WTC11 (cell line): ENCODE measurements at regions not wholly inside any gene's neighbourhood (a gene's known extent, or its start where the extent isn't known, plus 50 kb on each side); places are given as distances from the start of the nearest gene placed in this dataset.

Source experiments
- ATAC-seq: fragments of 200-7000 bp; cut with Tn5 transposase; 2 replicates; pipeline ENCODE4 v1.10.0; 2021; ENCODE audit warnings: mild to moderate bottlenecking, moderate library complexity
- CTCF ChIA-PET: fragments of 300-600 bp; sonication (Branson Sonifier 250); formaldehyde crosslinking; loops from one replicate; lab custom pipeline; 2021; ENCODE audit warnings: antibody characterized with exemption; lab: Charles Lee
- POLR2A ChIA-PET: fragments of 350-600 bp; sonication (Branson Sonifier 250); formaldehyde crosslinking; loops from one replicate; lab custom pipeline; 2021; ENCODE audit warnings: antibody characterized with exemption; lab: Charles Lee
- DNase-seq: peaks from one replicate; pipeline ENCODE4 v3.0.0; 2021; ENCODE audit warnings: low spot score
- H3K27ac Mint-ChIP-seq: 2 replicates; pipeline ENCODE4 v1.8.0; 2021; ENCODE audit warnings: mixed read lengths
- H3K27me3 Mint-ChIP-seq: 2 replicates; pipeline ENCODE4 v1.8.0; 2021; ENCODE audit warnings: low read depth, mild to moderate bottlenecking, moderate library complexity, mixed read lengths
- H3K36me3 Mint-ChIP-seq: 2 replicates; pipeline ENCODE4 v1.8.0; 2021; ENCODE audit warnings: mixed read lengths
- H3K4me1 Mint-ChIP-seq: 2 replicates; pipeline ENCODE4 v1.8.0; 2022; ENCODE audit warnings: mixed read lengths
- H3K4me3 Mint-ChIP-seq: 2 replicates; pipeline ENCODE4 v1.8.0; 2021; ENCODE audit warnings: mild to moderate bottlenecking, moderate library complexity, mixed read lengths
- H3K9me3 Mint-ChIP-seq: 2 replicates; pipeline ENCODE4 v1.8.0; 2021; ENCODE audit warnings: mixed read lengths
- ATF1 ChIP-seq: sonication (generic); formaldehyde crosslinking; IDR thresholded peaks from 2 replicates; pipeline ENCODE4 v1.8.1; 2023; ENCODE audit warnings: mild to moderate bottlenecking, moderate library complexity, missing genetic modification reagents
- FOXJ3 ChIP-seq: sonication (generic); formaldehyde crosslinking; IDR thresholded peaks from 2 replicates; pipeline ENCODE4 v1.9.0; 2021; ENCODE audit warnings: missing genetic modification reagents, mild to moderate bottlenecking, borderline replicate concordance
- GABPB1 ChIP-seq: sonication (generic); formaldehyde crosslinking; IDR thresholded peaks from 2 replicates; pipeline ENCODE4 v1.8.1; 2023; ENCODE audit warnings: mild to moderate bottlenecking, missing genetic modification reagents
- IRF2 ChIP-seq: sonication (generic); formaldehyde crosslinking; IDR thresholded peaks from 2 replicates; pipeline ENCODE4 v1.8.0; 2022; ENCODE audit warnings: low read depth, missing genetic modification reagents, borderline replicate concordance
- MYBL2 ChIP-seq: sonication (generic); formaldehyde crosslinking; IDR thresholded peaks from 2 replicates; pipeline ENCODE4 v1.8.1; 2023; ENCODE audit warnings: mild to moderate bottlenecking, moderate library complexity, missing genetic modification reagents
- NR2C2 ChIP-seq: sonication (generic); formaldehyde crosslinking; IDR thresholded peaks from 2 replicates; pipeline ENCODE4 v1.8.0; 2022; ENCODE audit warnings: mild to moderate bottlenecking, missing genetic modification reagents
- NR3C1 ChIP-seq: sonication (generic); formaldehyde crosslinking; conservative IDR thresholded peaks from 2 replicates; pipeline ENCODE4 v1.8.1; 2023; ENCODE audit warnings: low read depth, mild to moderate bottlenecking, missing genetic modification reagents
- RELA ChIP-seq: sonication (generic); formaldehyde crosslinking; IDR thresholded peaks from 2 replicates; pipeline ENCODE4 v1.8.1; 2022; ENCODE audit warnings: missing genetic modification reagents, mild to moderate bottlenecking, borderline replicate concordance
- SMAD3 ChIP-seq: sonication (generic); formaldehyde crosslinking; IDR thresholded peaks from 2 replicates; pipeline ENCODE4 v1.8.0; 2022; ENCODE audit warnings: missing genetic modification reagents, mild to moderate bottlenecking, borderline replicate concordance
- ZBTB21 ChIP-seq: sonication (generic); formaldehyde crosslinking; IDR thresholded peaks from 2 replicates; pipeline ENCODE4 v1.8.1; 2023; ENCODE audit warnings: mild to moderate bottlenecking, missing genetic modification reagents, borderline replicate concordance
- ZNF232 ChIP-seq: sonication (generic); formaldehyde crosslinking; IDR thresholded peaks from 2 replicates; pipeline ENCODE4 v1.8.0; 2022; ENCODE audit warnings: mild to moderate bottlenecking, missing genetic modification reagents
- ZNF317 ChIP-seq: sonication (generic); formaldehyde crosslinking; IDR thresholded peaks from 2 replicates; pipeline ENCODE4 v1.8.1; 2023; ENCODE audit warnings: low read depth, mild to moderate bottlenecking, moderate library complexity, missing genetic modification reagents, borderline replicate concordance
- ZNF671 ChIP-seq: fragments of 250-450 bp; sonication (Bioruptor Pico); IDR thresholded peaks from 2 replicates; pipeline ENCODE4 v1.8.0; 2021; ENCODE audit warnings: mild to moderate bottlenecking
- TF ChIP-seq, protein P1 (sequence below): sonication (generic); formaldehyde crosslinking; IDR thresholded peaks from 2 replicates; pipeline ENCODE4 v1.8.0; 2022; ENCODE audit warnings: mild to moderate bottlenecking, missing genetic modification reagents
- TF ChIP-seq, protein P2 (sequence below): fragments of 250-450 bp; sonication (Bioruptor Pico); IDR thresholded peaks from 2 replicates; pipeline ENCODE4 v1.9.0; 2021; ENCODE audit warnings: mild to moderate bottlenecking
- TF ChIP-seq, protein P3 (sequence below): sonication (generic); formaldehyde crosslinking; IDR thresholded peaks from 2 replicates; pipeline ENCODE4 v1.8.1; 2023; ENCODE audit warnings: mild to moderate bottlenecking, moderate library complexity, missing genetic modification reagents
- TF ChIP-seq, protein P4 (sequence below): sonication (generic); formaldehyde crosslinking; IDR thresholded peaks from 2 replicates; pipeline ENCODE4 v1.8.0; 2022; ENCODE audit warnings: mild to moderate bottlenecking, missing genetic modification reagents
- TF ChIP-seq, protein P5 (sequence below): sonication (generic); formaldehyde crosslinking; conservative IDR thresholded peaks from 2 replicates; pipeline ENCODE4 v1.8.1; 2023; ENCODE audit warnings: mild to moderate bottlenecking, low read depth, missing genetic modification reagents, moderate library complexity
- TF ChIP-seq, protein P6 (sequence below): sonication (generic); formaldehyde crosslinking; IDR thresholded peaks from 2 replicates; pipeline ENCODE4 v1.8.1; 2023; ENCODE audit warnings: mild to moderate bottlenecking, missing genetic modification reagents, moderate library complexity
- TF ChIP-seq, protein P7 (sequence below): fragments of 250-450 bp; sonication (Bioruptor Pico); IDR thresholded peaks from 2 replicates; pipeline ENCODE4 v1.8.0; 2021; ENCODE audit warnings: mild to moderate bottlenecking
- TF ChIP-seq, protein P8 (sequence below): sonication (generic); formaldehyde crosslinking; IDR thresholded peaks from 2 replicates; pipeline ENCODE4 v1.8.0; 2023; ENCODE audit warnings: missing genetic modification reagents

DNA sequence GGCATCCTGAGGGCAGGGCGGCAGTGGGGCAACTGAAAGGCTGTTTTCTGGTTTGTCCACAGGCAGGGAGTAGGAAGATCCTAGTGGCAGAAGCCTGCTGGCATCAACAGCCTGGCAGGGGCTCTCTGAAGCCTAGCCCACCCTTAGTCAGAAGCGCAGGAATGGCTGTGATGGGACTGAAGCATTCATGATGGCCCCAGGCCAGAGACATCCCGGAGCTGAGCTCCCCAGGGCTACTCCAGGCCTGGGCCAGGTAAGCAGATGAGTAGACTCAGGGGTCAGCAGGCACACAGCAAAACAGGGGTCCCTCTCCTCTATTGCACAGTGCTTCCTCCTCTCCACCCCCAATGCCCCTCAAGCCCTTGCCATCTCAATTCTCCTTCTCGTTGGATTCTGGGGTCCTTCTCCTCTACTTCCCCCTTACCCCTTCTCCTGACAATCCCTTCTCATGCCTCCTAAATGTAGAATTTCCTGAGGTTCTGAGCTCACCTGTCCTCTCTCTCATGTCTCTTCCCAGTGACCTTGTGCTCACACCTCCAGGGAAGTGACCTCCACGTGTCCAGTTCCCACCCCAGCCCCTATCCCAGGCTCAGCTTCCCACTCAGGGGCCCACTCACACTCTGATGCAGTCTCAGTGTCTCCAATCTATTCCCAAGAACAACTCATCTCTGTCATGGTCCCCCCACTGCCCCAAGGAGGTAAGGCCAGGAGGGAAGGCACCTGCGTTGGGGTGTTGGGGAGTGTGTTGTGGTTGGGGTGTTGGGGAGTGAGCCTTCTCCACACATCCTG lies 158.7 kb upstream of the ZNF507 start (continued):
- TF ChIP-seq, protein P1, sequence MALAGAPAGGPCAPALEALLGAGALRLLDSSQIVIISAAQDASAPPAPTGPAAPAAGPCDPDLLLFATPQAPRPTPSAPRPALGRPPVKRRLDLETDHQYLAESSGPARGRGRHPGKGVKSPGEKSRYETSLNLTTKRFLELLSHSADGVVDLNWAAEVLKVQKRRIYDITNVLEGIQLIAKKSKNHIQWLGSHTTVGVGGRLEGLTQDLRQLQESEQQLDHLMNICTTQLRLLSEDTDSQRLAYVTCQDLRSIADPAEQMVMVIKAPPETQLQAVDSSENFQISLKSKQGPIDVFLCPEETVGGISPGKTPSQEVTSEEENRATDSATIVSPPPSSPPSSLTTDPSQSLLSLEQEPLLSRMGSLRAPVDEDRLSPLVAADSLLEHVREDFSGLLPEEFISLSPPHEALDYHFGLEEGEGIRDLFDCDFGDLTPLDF: no peak
- TF ChIP-seq, protein P2, sequence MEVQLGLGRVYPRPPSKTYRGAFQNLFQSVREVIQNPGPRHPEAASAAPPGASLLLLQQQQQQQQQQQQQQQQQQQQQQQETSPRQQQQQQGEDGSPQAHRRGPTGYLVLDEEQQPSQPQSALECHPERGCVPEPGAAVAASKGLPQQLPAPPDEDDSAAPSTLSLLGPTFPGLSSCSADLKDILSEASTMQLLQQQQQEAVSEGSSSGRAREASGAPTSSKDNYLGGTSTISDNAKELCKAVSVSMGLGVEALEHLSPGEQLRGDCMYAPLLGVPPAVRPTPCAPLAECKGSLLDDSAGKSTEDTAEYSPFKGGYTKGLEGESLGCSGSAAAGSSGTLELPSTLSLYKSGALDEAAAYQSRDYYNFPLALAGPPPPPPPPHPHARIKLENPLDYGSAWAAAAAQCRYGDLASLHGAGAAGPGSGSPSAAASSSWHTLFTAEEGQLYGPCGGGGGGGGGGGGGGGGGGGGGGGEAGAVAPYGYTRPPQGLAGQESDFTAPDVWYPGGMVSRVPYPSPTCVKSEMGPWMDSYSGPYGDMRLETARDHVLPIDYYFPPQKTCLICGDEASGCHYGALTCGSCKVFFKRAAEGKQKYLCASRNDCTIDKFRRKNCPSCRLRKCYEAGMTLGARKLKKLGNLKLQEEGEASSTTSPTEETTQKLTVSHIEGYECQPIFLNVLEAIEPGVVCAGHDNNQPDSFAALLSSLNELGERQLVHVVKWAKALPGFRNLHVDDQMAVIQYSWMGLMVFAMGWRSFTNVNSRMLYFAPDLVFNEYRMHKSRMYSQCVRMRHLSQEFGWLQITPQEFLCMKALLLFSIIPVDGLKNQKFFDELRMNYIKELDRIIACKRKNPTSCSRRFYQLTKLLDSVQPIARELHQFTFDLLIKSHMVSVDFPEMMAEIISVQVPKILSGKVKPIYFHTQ (CRISPR knock-in tag): no peak
- TF ChIP-seq NR3C1 (no peak), ZNF671 (CRISPR knock-in tag) (no peak), GABPB1 (no peak)

DNA sequence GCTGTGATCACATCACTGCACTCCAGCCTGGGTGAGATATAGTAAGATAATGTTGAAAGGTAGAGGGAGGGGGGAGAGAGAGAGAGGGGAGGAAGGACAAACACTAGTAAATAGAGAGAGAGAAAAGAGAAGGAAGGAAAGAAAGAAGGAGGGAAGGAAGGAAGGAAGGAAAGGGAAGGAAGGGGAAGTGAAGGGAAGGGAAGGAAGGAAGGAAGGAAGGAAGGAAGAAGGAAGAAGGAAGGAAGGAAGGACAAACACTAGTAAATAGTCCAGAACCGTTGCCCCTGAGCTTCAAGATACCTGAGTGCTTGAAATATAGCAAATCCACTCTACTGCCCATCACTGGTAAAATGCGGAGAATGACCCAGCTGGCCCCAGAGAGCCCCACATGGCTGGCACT lies 156.5 kb upstream of the ZNF507 start:
- CTCF ChIA-PET: no interaction called here
- Mint-ChIP-seq H3K4me3 (no peak overlapping the region), H3K36me3 (no peaks in the 10 kb centered on the region), H3K27ac (no peak overlapping the region), H3K4me1 (no peaks in the 10 kb centered on the region), H3K9me3 (peaks cover 17% of the 10 kb centered on the region), H3K27me3 (peaks cover 3% of the 10 kb centered on the region; the same call in 1 of the 2 replicates)
- no peak for DNase-seq
- ATAC-seq: no peak
- POLR2A ChIA-PET: no interaction called here
- TF ChIP-seq FOXJ3 (CRISPR knock-in tag) (no peak), MYBL2 (CRISPR knock-in tag) (no peak), ATF1 (CRISPR knock-in tag) (no peak), RELA (CRISPR knock-in tag) (no peak), NR2C2 (CRISPR knock-in tag) (no peak), GABPB1 (no peak), SMAD3 (CRISPR knock-in tag) (no peak), ZNF317 (CRISPR knock-in tag) (no peak), ZBTB21 (CRISPR knock-in tag) (no peak), ZNF232 (no peak), IRF2 (CRISPR knock-in tag) (no peak)
- TF ChIP-seq, protein P3, sequence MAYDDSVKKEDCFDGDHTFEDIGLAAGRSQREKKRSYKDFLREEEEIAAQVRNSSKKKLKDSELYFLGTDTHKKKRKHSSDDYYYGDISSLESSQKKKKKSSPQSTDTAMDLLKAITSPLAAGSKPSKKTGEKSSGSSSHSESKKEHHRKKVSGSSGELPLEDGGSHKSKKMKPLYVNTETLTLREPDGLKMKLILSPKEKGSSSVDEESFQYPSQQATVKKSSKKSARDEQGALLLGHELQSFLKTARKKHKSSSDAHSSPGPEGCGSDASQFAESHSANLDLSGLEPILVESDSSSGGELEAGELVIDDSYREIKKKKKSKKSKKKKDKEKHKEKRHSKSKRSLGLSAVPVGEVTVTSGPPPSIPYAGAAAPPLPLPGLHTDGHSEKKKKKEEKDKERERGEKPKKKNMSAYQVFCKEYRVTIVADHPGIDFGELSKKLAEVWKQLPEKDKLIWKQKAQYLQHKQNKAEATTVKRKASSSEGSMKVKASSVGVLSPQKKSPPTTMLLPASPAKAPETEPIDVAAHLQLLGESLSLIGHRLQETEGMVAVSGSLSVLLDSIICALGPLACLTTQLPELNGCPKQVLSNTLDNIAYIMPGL (CRISPR knock-in tag): no peak
- TF ChIP-seq, protein P4, sequence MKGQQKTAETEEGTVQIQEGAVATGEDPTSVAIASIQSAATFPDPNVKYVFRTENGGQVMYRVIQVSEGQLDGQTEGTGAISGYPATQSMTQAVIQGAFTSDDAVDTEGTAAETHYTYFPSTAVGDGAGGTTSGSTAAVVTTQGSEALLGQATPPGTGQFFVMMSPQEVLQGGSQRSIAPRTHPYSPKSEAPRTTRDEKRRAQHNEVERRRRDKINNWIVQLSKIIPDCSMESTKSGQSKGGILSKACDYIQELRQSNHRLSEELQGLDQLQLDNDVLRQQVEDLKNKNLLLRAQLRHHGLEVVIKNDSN (CRISPR knock-in tag): no peak
- TF ChIP-seq, protein P5, sequence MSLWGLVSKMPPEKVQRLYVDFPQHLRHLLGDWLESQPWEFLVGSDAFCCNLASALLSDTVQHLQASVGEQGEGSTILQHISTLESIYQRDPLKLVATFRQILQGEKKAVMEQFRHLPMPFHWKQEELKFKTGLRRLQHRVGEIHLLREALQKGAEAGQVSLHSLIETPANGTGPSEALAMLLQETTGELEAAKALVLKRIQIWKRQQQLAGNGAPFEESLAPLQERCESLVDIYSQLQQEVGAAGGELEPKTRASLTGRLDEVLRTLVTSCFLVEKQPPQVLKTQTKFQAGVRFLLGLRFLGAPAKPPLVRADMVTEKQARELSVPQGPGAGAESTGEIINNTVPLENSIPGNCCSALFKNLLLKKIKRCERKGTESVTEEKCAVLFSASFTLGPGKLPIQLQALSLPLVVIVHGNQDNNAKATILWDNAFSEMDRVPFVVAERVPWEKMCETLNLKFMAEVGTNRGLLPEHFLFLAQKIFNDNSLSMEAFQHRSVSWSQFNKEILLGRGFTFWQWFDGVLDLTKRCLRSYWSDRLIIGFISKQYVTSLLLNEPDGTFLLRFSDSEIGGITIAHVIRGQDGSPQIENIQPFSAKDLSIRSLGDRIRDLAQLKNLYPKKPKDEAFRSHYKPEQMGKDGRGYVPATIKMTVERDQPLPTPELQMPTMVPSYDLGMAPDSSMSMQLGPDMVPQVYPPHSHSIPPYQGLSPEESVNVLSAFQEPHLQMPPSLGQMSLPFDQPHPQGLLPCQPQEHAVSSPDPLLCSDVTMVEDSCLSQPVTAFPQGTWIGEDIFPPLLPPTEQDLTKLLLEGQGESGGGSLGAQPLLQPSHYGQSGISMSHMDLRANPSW (CRISPR knock-in tag): no peak
- TF ChIP-seq, protein P6, sequence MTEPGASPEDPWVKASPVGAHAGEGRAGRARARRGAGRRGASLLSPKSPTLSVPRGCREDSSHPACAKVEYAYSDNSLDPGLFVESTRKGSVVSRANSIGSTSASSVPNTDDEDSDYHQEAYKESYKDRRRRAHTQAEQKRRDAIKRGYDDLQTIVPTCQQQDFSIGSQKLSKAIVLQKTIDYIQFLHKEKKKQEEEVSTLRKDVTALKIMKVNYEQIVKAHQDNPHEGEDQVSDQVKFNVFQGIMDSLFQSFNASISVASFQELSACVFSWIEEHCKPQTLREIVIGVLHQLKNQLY (CRISPR knock-in tag): no peak
- TF ChIP-seq, protein P7, sequence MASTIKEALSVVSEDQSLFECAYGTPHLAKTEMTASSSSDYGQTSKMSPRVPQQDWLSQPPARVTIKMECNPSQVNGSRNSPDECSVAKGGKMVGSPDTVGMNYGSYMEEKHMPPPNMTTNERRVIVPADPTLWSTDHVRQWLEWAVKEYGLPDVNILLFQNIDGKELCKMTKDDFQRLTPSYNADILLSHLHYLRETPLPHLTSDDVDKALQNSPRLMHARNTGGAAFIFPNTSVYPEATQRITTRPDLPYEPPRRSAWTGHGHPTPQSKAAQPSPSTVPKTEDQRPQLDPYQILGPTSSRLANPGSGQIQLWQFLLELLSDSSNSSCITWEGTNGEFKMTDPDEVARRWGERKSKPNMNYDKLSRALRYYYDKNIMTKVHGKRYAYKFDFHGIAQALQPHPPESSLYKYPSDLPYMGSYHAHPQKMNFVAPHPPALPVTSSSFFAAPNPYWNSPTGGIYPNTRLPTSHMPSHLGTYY (CRISPR knock-in tag): no peak
- TF ChIP-seq, protein P8, sequence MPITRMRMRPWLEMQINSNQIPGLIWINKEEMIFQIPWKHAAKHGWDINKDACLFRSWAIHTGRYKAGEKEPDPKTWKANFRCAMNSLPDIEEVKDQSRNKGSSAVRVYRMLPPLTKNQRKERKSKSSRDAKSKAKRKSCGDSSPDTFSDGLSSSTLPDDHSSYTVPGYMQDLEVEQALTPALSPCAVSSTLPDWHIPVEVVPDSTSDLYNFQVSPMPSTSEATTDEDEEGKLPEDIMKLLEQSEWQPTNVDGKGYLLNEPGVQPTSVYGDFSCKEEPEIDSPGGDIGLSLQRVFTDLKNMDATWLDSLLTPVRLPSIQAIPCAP (CRISPR knock-in tag): no peak
